HG03135 (cell line): ENCODE measurements at regions not wholly inside any gene's neighbourhood (a gene's known extent, or its start where the extent isn't known, plus 50 kb on each side); places are given as distances from the start of the nearest gene placed in this dataset.
A peak's percentile ranks its signal among the peaks of the same experiment; 100 is the strongest.

Experiments
- ATAC-seq: cut with Tn5 transposase; IDR thresholded peaks from one replicate; pipeline ENCODE4 v1.9.1; 2021; ENCODE audit warnings: mild to moderate bottlenecking, moderate library complexity; ENCODE audit not compliant: unreplicated experiment

DNA sequence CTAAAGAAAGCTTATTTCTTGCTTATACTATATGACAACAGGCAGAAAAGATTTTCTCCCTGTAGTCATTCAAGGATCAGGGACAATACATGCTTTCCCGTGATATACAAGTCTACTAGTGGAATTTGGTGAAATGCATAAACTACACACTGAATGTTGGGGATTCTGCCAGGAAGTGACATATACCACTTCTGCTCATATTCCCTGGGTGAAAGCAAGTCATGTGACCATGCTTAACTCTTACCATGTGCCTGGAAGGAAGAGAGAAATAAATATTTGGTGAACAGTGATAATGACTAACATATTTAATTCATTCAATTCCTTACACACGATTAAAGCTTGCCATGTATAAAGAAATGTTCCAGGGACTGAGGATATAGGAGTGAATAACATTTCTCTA, 534.6 kb downstream of the PPARGC1A start:
- ATAC-seq: no peak

DNA sequence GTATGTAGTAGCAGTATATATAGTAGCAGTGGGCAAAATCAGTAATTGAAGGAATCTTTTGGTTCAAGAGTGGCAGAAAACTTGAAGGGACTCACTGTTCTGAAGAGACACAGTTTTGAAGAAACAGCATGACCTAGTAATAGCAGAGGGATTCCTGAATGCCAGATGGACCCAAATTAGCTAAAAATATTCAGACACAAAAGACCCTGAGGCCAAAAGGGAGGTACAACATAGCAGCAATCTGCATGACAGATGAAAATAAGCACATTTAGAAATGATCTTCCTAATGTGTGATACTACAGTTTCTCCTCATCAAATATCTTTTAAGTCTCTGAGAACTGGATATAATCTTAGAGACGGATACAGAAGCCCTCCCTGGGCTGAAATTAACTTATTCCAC, 536.6 kb downstream of the PPARGC1A start:
- ATAC-seq: no peak

- no peak for ATAC-seq
Measured at GRCh38 chr4:23348789-23349498, 540.9 kb downstream of the PPARGC1A start.

GRCh38 chr4:23337292-23337691, 552.6 kb downstream of the PPARGC1A start:
- ATAC-seq: no peak

- ATAC-seq: peak; percentile 89
Measured at GRCh38 chr4:23333946-23334878, 555.6 kb downstream of the PPARGC1A start.

GRCh38 chr4:23333556-23333945, 556.3 kb downstream of the PPARGC1A start:
- peak; percentile 10 for ATAC-seq

DNA sequence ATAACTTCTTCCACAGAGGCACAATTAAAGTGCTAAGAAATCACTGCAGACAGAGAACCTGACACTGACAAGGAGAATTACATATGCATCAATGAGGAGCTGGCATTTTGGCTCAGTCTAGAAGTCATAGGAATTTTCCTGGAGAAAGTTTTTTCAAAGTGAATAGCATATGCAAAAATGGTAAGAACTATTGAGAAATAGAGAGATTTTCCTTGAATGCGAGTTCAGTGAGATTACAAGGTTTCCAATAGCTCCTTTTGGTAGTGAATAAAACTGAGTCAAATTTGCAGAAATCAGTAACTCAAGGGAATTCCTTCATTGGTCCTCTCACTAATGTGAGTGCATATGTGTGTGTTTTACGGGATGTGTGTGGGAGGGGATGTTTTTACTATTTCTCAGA, 557.5 kb downstream of the PPARGC1A start:
- ATAC-seq: no peak

- no peak for ATAC-seq
Measured at GRCh38 chr4:23327120-23327519, 562.7 kb downstream of the PPARGC1A start.

- no peak for ATAC-seq
Measured at GRCh38 chr4:23324021-23324690, 565.7 kb downstream of the PPARGC1A start.

DNA sequence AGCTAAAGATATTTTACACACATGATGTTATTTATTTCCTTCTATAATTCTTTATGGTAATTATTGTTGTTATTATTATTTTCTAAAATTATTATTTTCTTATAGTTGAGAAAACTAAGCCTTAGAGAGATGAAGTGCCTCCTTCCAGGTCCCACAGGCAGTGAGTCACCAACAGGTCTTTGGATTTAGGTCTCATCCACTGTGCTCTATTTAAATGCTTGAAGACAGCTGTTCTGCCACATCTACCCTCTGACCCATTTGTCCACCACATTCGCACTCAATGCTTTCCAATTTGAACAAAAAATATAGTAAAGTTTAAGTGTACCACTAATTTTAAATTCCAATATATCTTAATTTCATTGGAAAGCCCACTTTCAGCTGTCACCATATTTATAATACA, 566.4 kb downstream of the PPARGC1A start:
- no peak for ATAC-seq

GRCh38 chr4:23322732-23323131, 567.1 kb downstream of the PPARGC1A start:
- ATAC-seq: no peak

DNA sequence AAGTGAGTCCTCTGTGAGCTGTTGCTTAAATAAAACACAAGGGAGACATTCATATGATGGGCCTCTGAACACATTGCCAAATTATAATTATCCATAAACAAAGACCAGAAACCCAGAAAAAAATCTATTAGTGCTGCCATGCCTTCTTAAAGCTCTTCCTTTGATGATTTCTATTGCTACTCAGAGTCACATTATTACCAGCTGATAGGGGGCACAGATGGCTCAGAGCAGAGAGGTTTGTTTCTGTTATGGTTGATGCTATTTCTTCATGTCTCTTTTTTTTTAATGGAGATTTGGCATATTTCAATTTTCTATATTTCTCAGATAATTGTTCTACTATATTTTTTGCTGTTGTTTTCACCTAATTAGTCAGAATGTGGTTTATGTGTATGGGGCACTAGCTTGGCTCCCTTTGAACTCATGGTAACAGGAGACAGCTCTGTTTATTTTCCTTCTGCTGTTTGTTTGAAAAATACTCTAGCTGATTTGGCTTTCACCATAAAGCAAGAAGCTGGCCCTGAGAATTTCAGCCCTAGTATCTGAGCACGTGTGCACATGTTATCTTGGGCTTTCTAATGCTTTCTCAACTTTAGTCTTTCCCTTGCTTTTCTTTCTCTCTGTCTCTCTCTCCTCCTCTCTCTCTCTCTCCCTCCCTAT, 568.8 kb downstream of the PPARGC1A start:
- no peak for ATAC-seq

GRCh38 chr4:23312686-23313085, 577.2 kb downstream of the PPARGC1A start:
- no peak for ATAC-seq

- no peak for ATAC-seq
Measured at GRCh38 chr4:23311983-23312382, 577.9 kb downstream of the PPARGC1A start.

- no peak for ATAC-seq
Measured at GRCh38 chr4:23305026-23305425, 584.8 kb downstream of the PPARGC1A start.

- no peak for ATAC-seq
Measured at GRCh38 chr4:23298371-23298770, 591.5 kb downstream of the PPARGC1A start.

- ATAC-seq: no peak
Measured at GRCh38 chr4:23297327-23297726, 592.5 kb downstream of the PPARGC1A start.

- no peak for ATAC-seq
Measured at GRCh38 chr4:23291139-23291538, 598.4 kb downstream of the GBA3 start.

DNA sequence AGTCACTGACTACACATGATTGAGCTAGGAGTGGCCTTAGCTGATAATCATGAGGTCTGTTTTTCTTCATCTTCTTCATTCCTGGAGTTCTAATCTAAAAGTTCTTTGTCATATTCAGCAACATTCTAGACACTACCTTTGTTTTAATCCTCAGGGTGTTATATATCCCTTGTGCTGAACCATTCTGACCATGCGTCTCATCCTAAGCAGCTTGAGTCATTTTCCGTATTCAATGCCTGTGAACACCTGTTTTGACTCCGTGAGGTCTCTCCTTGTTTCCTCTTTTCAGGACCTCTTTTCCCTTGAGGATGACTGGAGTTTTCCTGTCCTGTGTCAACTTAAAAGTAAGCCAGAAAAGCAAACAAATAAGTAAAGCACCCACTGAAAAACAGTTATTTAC, 597.9 kb downstream of the GBA3 start:
- ATAC-seq: no peak

- no peak for ATAC-seq
Measured at GRCh38 chr4:23279377-23279986, 586.7 kb downstream of the GBA3 start.

DNA sequence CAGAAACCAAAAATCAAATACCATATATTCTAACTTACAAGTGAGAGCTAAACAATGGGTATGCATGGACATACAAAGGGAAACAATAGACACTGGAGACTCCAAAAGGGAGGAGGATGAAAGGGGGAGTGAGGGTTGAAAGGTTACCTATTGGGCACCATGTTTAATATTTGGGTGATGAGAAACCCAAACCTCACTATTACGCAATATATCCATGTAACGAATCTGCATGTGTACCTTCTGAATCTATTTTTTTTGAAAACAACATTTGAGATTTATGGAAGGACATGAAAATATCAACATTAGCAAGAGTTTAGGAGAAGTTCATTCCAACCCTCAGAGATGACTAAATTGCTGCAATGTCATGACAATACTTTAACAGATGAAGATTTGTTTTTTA, 586.1 kb downstream of the GBA3 start:
- no peak for ATAC-seq
